Smooth muscle cell (in vitro differentiated cells): ENCODE measurements at regions not wholly inside any gene's neighbourhood (a gene's known extent, or its start where the extent isn't known, plus 50 kb on each side); places are given as distances from the start of the nearest gene placed in this dataset.
"Not testable (repeated sequence)": the region's sequence is repeated elsewhere in the genome, so short reads cannot be mapped to it uniquely, and the experiment has no call there.

ENCODE experiments used
- DNase-seq: peaks from one replicate; lab custom pipeline; 2025; ENCODE audit not compliant: unreplicated experiment; lab: John Stamatoyannopoulos, UW
- H2AFZ ChIP-seq: fragments of 200-600 bp; sonication (generic); 2 replicates; pipeline ENCODE4 v1.6.0; 2016; ENCODE audit warnings: antibody characterized with exemption, low read depth, mild to moderate bottlenecking
- H3F3A ChIP-seq: fragments of 200-600 bp; sonication (generic); 2 replicates; pipeline ENCODE4 v1.6.0; 2017; ENCODE audit warnings: antibody characterized with exemption, low read depth
- H3K27ac ChIP-seq: fragments of 200-600 bp; sonication (generic); 2 replicates; pipeline ENCODE4 v1.5.1; 2016; ENCODE audit warnings: low read depth, mild to moderate bottlenecking
- H3K27me3 ChIP-seq: fragments of 200-600 bp; sonication (generic); 2 replicates; pipeline ENCODE4 v1.6.1; 2016; ENCODE audit warnings: low read depth, mild to moderate bottlenecking
- H3K36me3 ChIP-seq: fragments of 200-600 bp; sonication (generic); 2 replicates; pipeline ENCODE4 v1.5.1; 2016; ENCODE audit warnings: low read depth
- H3K4me1 ChIP-seq: fragments of 200-600 bp; sonication (generic); 2 replicates; pipeline ENCODE4 v1.5.1; 2016; ENCODE audit warnings: low read depth
- H3K4me2 ChIP-seq: fragments of 200-600 bp; sonication (generic); 2 replicates; pipeline ENCODE4 v1.6.0; 2016; ENCODE audit warnings: mild to moderate bottlenecking
- H3K4me3 ChIP-seq: fragments of 200-600 bp; sonication (generic); 2 replicates; pipeline ENCODE4 v1.5.1; 2016; ENCODE audit warnings: mild to moderate bottlenecking
- H3K79me2 ChIP-seq: fragments of 200-600 bp; sonication (generic); 2 replicates; pipeline ENCODE4 v1.6.0; 2016; ENCODE audit warnings: low read depth, mild to moderate bottlenecking
- H3K9ac ChIP-seq: fragments of 200-600 bp; sonication (generic); 2 replicates; pipeline ENCODE4 v1.6.0; 2016; ENCODE audit warnings: low read depth
- H3K9me3 ChIP-seq: fragments of 200-600 bp; sonication (generic); replicated peaks from 2 replicates; pipeline ENCODE4 v1.5.1; 2016; ENCODE audit warnings: low read depth
- H4K20me1 ChIP-seq: fragments of 200-600 bp; sonication (generic); 2 replicates; pipeline ENCODE4 v1.6.0; 2016; ENCODE audit warnings: low read depth
- CTCF ChIP-seq: fragments of 200-600 bp; sonication (generic); IDR thresholded peaks from 2 replicates; pipeline ENCODE4 v1.5.1; 2017; ENCODE audit warnings: borderline replicate concordance, mild to moderate bottlenecking, antibody characterized with exemption; ENCODE audit not compliant: insufficient read depth, poor library complexity, severe bottlenecking
- WGBS: methylation state at CpG from one replicate; pipeline ENCODE4 v1.1.7; 2016; ENCODE audit warnings: low lambda C conversion rate; 5-methylcytosine and 5-hydroxymethylcytosine counted together

- Histone ChIP-seq H3K36me3 (no peaks in the 10 kb centered on the region), H3K9ac (no peak overlapping the region), H3F3A (no peaks in the 10 kb centered on the region), H3K27ac (no peak overlapping the region), H3K9me3 (no peaks in the 10 kb centered on the region), H3K4me1 (no peaks in the 10 kb centered on the region), H4K20me1 (no peaks in the 10 kb centered on the region), H3K4me3 (no peak overlapping the region), H3K79me2 (no peaks in the 10 kb centered on the region), H3K4me2 (no peak overlapping the region), H2AFZ (no peak overlapping the region), H3K27me3 (no peaks in the 10 kb centered on the region)
- DNase-seq = no peak
- peak; percentile 14 for TF ChIP-seq CTCF
- WGBS = 53% methylated on average over 1 of the region's 1 CpG
Measured at GRCh38 chrX:42290608-42291007, 367.3 kb upstream of the CASK start.

GRCh38 chrX:42289492-42290385, 366.4 kb upstream of the CASK start:
- H3K4me1 ChIP-seq = no peaks in the 10 kb centered on the region
- no peak overlapping the region for H3K9ac ChIP-seq
- H3F3A ChIP-seq = no peaks in the 10 kb centered on the region
- no peak for TF ChIP-seq CTCF
- no peaks in the 10 kb centered on the region for H3K27me3 ChIP-seq
- H3K36me3 ChIP-seq = no peaks in the 10 kb centered on the region
- no peaks in the 10 kb centered on the region for H3K9me3 ChIP-seq
- H3K27ac ChIP-seq = no peak overlapping the region
- DNase-seq = no peak
- no peak overlapping the region for H2AFZ ChIP-seq
- H3K4me3 ChIP-seq = no peak overlapping the region
- no peaks in the 10 kb centered on the region for H3K79me2 ChIP-seq
- 75% methylated on average over 3 of the region's 3 CpGs for WGBS
- H4K20me1 ChIP-seq = no peaks in the 10 kb centered on the region
- H3K4me2 ChIP-seq = no peak overlapping the region

GRCh38 chrX:42285681-42286080, 362.3 kb upstream of the CASK start:
- not testable (repeated sequence) for H2AFZ ChIP-seq, H3K27me3 ChIP-seq, H3K4me3 ChIP-seq, H3K9ac ChIP-seq, H3K36me3 ChIP-seq, H3K9me3 ChIP-seq, H4K20me1 ChIP-seq, DNase-seq, H3K27ac ChIP-seq, H3K4me1 ChIP-seq, H3F3A ChIP-seq, H3K79me2 ChIP-seq, H3K4me2 ChIP-seq
- 98% methylated on average over 16 of the region's 28 CpGs for WGBS

- no peaks in the 10 kb centered on the region for H4K20me1 ChIP-seq
- no peaks in the 10 kb centered on the region for H3K27me3 ChIP-seq
- no peak overlapping the region for H3K4me2 ChIP-seq
- no peak for DNase-seq
- TF ChIP-seq CTCF = no peak
- no peak overlapping the region for H3K27ac ChIP-seq
- H3K36me3 ChIP-seq = no peaks in the 10 kb centered on the region
- WGBS = 79% methylated on average over 3 of the region's 3 CpGs
- H3K79me2 ChIP-seq = no peaks in the 10 kb centered on the region
- H3K9me3 ChIP-seq = no peaks in the 10 kb centered on the region
- no peak overlapping the region for H2AFZ ChIP-seq
- no peak overlapping the region for H3K4me3 ChIP-seq
- no peak overlapping the region for H3K9ac ChIP-seq
- no peaks in the 10 kb centered on the region for H3K4me1 ChIP-seq
- H3F3A ChIP-seq = no peaks in the 10 kb centered on the region
Measured at GRCh38 chrX:42276982-42277690, 353.8 kb upstream of the CASK start.
